ENCODE measurements at regions not wholly inside any gene's neighbourhood (a gene's known extent, or its start where the extent isn't known, plus 50 kb on each side); places are given as distances from the start of the nearest gene placed in this dataset.

DNA sequence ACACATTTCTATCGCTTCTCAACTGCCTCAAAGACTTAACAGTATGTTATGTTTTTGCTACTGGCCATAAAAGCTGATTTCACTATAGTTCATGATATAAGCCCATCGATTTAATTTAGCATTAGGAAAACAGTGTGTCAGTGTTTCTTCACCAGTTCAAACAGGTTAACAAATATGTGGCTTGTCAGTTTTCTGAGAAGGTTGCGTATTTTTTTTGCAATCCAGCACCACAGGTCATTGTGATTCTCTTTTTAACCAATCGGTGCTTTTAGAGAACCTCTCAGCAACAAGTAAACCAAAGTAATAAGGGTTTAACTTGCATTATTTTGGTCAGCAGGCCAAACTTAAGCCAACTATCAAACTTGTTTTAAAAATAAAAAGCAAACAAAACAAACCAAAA is 409.6 kb downstream of the NFIB start:
- Histone ChIP-seq H3K36me3 (ENCODE audit: control insufficient read depth in 1 of 2, insufficient read depth in 2 of 2, low read length in 2 of 2) (no peaks in the 10 kb centered on the region), H3K27ac (ENCODE audit: low read depth, low read length) (no peak overlapping the region), H3K9me3 (ENCODE audit: control insufficient read depth in 1 of 2, low read length in 2 of 2) (peaks cover 0 to 2% of the 10 kb centered on the region in 2 donors), H3K4me1 (ENCODE audit: control insufficient read depth in 1 of 2, insufficient read depth in 2 of 2, low read length in 2 of 2) (no peaks in the 10 kb centered on the region), H3K27me3 (ENCODE audit: control insufficient read depth in 1 of 2, insufficient read depth in 2 of 2, low read length in 2 of 2) (no peaks in the 10 kb centered on the region), H3K9ac (ENCODE audit: low read depth in 1 of 2, low read length in 2 of 2) (no peak overlapping the region), H3K4me3 (ENCODE audit: low read depth in 1 of 2, low read length in 2 of 2) (no peak overlapping the region)

DNA sequence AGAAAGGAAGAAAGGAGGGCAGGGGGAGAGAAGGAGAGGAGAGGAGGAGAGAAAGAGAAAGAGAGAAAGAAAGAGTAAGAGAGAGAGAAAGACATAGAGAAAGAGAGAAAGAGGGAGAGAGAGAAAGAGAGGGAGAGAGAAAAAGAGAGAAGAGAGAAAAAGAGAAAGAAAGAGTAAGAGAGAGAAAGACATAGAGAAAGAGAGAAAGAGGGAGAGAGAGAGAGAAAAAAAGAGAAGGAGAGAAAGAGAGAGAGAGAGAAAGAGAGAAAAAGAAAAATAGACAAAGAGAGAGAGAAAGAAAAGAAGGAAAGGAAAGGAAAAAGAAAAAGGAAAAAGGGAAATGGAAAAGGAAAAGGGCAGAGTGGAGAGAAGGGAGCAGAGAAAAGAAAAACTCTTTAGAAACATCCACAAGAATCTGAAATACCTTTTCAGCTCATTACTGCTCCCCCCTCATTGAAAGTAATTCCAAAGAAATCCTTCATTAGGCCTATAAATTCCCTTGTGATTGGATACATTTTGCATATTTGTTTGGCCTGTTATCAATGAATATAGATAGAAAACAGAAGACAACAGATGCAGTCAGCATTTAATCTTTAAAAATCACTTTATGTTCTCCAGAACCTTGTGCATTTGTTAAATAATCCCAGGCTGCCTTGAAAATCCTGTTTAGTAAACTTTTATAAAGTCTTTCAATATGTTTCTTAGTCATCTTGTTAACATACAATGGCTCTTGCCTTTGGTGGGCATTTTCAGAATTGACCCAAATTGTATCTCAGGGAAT is 411.5 kb downstream of the NFIB start:
- Histone ChIP-seq H3K27ac (ENCODE audit: low read depth, low read length) (no peak overlapping the region), H3K36me3 (ENCODE audit: control insufficient read depth in 1 of 2, insufficient read depth in 2 of 2, low read length in 2 of 2) (no peaks in the 10 kb centered on the region), H3K9me3 (ENCODE audit: control insufficient read depth in 1 of 2, low read length in 2 of 2) (peaks cover 0 to 2% of the 10 kb centered on the region in 2 donors), H3K4me1 (ENCODE audit: control insufficient read depth in 1 of 2, insufficient read depth in 2 of 2, low read length in 2 of 2) (no peaks in the 10 kb centered on the region), H3K4me3 (ENCODE audit: low read depth in 1 of 2, low read length in 2 of 2) (no peak overlapping the region), H3K9ac (ENCODE audit: low read depth in 1 of 2, low read length in 2 of 2) (no peak overlapping the region), H3K27me3 (ENCODE audit: control insufficient read depth in 1 of 2, insufficient read depth in 2 of 2, low read length in 2 of 2) (no peaks in the 10 kb centered on the region)

DNA sequence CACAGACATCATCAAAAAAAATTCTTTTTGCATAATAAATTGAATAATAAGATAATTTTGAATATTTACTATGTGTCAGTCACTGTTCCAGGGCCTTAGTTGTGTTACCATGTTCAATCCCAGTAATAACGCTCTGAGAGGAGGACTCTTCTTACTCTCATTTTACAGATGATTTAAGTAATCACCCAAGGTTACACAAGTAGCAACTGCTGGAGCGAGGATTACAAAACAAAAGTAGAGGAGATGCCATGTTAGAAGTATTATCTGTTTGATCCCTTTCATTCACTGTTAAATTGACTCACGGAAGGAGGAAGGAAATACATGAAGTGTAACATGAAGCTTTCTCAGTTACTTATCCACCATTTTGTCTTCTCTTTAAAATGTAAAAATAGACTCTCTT is 412.8 kb downstream of the NFIB start:
- Histone ChIP-seq H3K36me3 (ENCODE audit: control insufficient read depth in 1 of 2, insufficient read depth in 2 of 2, low read length in 2 of 2) (no peaks in the 10 kb centered on the region), H3K27ac (ENCODE audit: low read depth, low read length) (no peak overlapping the region), H3K9ac (ENCODE audit: low read depth in 1 of 2, low read length in 2 of 2) (no peak overlapping the region), H3K4me3 (ENCODE audit: low read depth in 1 of 2, low read length in 2 of 2) (no peak overlapping the region), H3K9me3 (ENCODE audit: control insufficient read depth in 1 of 2, low read length in 2 of 2) (no peaks in the 10 kb centered on the region), H3K27me3 (ENCODE audit: control insufficient read depth in 1 of 2, insufficient read depth in 2 of 2, low read length in 2 of 2) (no peaks in the 10 kb centered on the region), H3K4me1 (ENCODE audit: control insufficient read depth in 1 of 2, insufficient read depth in 2 of 2, low read length in 2 of 2) (no peaks in the 10 kb centered on the region)

DNA sequence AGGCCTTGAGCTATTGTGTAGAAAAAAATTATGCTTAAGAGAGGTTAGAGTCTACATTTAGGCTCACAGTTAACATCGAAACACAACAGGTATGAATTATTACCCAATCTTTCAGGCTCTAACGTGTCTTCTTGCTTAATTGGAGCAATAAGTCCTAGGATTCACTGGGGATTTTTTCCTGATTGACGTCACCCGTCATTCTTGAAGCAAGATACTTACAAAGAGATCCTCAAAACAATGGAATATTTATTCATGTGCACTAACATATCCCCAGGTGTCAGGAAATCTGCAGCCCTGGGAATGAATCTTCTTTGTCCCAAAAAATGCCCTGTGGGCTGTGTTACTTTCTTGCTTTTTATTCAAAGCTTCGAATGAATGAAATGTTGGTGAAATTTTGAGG is 413.5 kb downstream of the NFIB start:
- Histone ChIP-seq H3K36me3 (ENCODE audit: control insufficient read depth in 1 of 2, insufficient read depth in 2 of 2, low read length in 2 of 2) (no peaks in the 10 kb centered on the region), H3K9me3 (ENCODE audit: control insufficient read depth in 1 of 2, low read length in 2 of 2) (no peaks in the 10 kb centered on the region), H3K4me1 (ENCODE audit: control insufficient read depth in 1 of 2, insufficient read depth in 2 of 2, low read length in 2 of 2) (no peaks in the 10 kb centered on the region), H3K9ac (ENCODE audit: low read depth in 1 of 2, low read length in 2 of 2) (no peak overlapping the region), H3K4me3 (ENCODE audit: low read depth in 1 of 2, low read length in 2 of 2) (no peak overlapping the region), H3K27ac (ENCODE audit: low read depth, low read length) (no peak overlapping the region), H3K27me3 (ENCODE audit: control insufficient read depth in 1 of 2, insufficient read depth in 2 of 2, low read length in 2 of 2) (no peaks in the 10 kb centered on the region)

DNA sequence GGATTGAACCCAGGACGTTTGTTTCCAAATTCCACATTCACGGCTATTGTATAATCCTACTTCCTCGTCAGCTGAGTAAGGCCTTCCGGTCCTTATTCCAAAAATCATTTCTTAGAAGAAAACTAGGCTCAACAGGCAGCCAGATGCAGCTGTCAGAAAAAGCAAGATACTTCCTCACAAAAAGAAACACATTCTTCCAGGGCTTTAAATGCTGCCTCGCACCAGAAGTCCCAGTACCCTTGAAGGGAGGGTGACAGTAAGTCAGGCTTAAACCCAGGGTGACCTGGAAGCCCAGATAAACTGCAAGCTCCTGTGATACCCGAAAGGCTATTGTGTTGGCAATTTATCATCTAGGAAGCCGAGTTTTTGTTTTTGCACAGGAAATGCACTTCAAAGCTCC is 414.0 kb downstream of the NFIB start:
- Histone ChIP-seq H3K9me3 (ENCODE audit: control insufficient read depth in 1 of 2, low read length in 2 of 2) (no peaks in the 10 kb centered on the region), H3K9ac (ENCODE audit: low read depth in 1 of 2, low read length in 2 of 2) (no peak overlapping the region), H3K27ac (ENCODE audit: low read depth, low read length) (no peak overlapping the region), H3K36me3 (ENCODE audit: control insufficient read depth in 1 of 2, insufficient read depth in 2 of 2, low read length in 2 of 2) (no peaks in the 10 kb centered on the region), H3K4me3 (ENCODE audit: low read depth in 1 of 2, low read length in 2 of 2) (no peak overlapping the region), H3K4me1 (ENCODE audit: control insufficient read depth in 1 of 2, insufficient read depth in 2 of 2, low read length in 2 of 2) (no peaks in the 10 kb centered on the region), H3K27me3 (ENCODE audit: control insufficient read depth in 1 of 2, insufficient read depth in 2 of 2, low read length in 2 of 2) (no peaks in the 10 kb centered on the region)

DNA sequence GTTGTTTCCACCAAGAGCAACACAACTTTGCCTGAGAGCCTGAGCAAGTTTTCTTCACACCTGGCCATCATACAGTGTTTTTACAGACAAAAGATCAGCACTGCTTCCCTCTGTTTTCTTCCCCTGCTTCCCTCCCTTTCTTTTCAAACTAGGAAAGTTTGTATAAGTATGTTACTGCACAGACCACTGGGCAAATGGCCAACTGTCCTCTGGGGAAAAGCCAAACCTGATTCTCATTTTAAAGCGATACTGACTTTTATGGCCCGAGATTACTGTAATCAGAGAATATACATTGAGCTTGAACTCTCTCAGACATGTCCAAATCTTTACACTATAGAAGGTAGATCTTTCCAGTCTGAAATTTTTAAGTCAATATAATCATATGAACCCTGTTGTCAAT is 415.0 kb downstream of the NFIB start:
- Histone ChIP-seq H3K9ac (ENCODE audit: low read depth in 1 of 2, low read length in 2 of 2) (no peak overlapping the region), H3K9me3 (ENCODE audit: control insufficient read depth in 1 of 2, low read length in 2 of 2) (no peaks in the 10 kb centered on the region), H3K36me3 (ENCODE audit: control insufficient read depth in 1 of 2, insufficient read depth in 2 of 2, low read length in 2 of 2) (no peaks in the 10 kb centered on the region), H3K4me3 (ENCODE audit: low read depth in 1 of 2, low read length in 2 of 2) (no peak overlapping the region), H3K27me3 (ENCODE audit: control insufficient read depth in 1 of 2, insufficient read depth in 2 of 2, low read length in 2 of 2) (no peaks in the 10 kb centered on the region), H3K4me1 (ENCODE audit: control insufficient read depth in 1 of 2, insufficient read depth in 2 of 2, low read length in 2 of 2) (no peaks in the 10 kb centered on the region), H3K27ac (ENCODE audit: low read depth, low read length) (no peak overlapping the region)

DNA sequence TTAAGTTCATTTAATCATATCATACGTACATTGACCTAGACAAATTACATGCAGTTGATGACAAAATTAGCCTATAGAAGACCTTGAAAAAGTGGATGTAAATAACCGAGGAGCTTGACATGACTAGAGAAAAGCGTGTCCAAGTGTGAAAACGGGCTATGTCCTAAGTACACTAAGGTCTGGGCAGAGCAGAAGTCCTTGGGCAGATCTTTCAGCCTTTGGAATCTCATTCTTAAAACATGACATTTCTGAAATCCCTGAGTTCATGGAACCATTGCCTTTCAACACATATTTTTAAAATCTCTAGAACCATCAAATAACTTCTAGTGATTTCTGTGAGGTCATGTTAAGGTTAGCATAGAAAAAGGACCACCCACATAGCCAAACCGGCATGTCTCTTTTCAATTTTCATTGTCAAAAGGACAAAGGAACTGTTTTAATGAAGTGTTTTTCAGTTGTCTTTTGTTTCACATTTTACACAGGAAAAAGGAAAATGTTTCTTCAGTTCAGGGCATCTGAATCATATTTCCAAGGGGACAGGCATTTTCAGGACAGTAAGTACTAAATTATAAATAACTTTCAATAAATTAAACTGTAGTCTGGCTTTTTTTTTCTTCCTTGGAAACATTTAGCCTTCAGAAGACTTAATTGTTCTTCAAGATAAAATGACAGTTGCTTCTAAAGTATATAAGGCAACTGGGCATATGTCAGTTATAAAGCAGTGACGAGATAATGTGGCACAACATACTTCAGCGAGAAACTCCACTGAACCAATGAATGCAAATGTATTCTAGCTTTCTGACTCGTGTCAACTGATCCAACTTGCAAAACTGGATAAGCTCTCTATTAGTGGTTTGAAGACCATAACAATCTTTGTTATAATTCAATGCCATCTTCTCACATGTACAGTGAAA is 416.8 kb downstream of the NFIB start:
- Histone ChIP-seq H3K9ac (ENCODE audit: low read depth in 1 of 2, low read length in 2 of 2) (no peak overlapping the region), H3K4me3 (ENCODE audit: low read depth in 1 of 2, low read length in 2 of 2) (no peak overlapping the region), H3K27me3 (ENCODE audit: control insufficient read depth in 1 of 2, insufficient read depth in 2 of 2, low read length in 2 of 2) (no peaks in the 10 kb centered on the region), H3K36me3 (ENCODE audit: control insufficient read depth in 1 of 2, insufficient read depth in 2 of 2, low read length in 2 of 2) (no peaks in the 10 kb centered on the region), H3K27ac (ENCODE audit: low read depth, low read length) (no peak overlapping the region), H3K9me3 (ENCODE audit: control insufficient read depth in 1 of 2, low read length in 2 of 2) (no peaks in the 10 kb centered on the region), H3K4me1 (ENCODE audit: control insufficient read depth in 1 of 2, insufficient read depth in 2 of 2, low read length in 2 of 2) (no peaks in the 10 kb centered on the region)

DNA sequence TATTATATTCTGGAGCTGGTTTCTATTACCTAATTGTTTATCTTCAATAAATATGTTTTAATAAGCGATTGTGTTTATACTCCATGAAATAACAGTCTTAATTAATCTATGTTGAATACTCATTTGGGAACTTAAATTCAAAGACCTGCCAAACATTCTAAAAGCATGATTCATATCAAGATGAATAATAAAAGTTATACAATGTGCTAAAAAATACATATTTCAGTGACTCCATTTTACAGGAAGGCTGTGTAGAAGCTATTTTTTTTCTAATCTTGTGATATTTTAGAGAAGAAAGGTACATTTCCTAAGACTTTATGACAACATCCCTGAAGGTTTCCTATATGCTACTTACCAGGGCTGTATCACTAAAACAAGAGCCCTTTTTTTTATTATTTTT is 417.9 kb downstream of the NFIB start:
- Histone ChIP-seq H3K27me3 (ENCODE audit: control insufficient read depth in 1 of 2, insufficient read depth in 2 of 2, low read length in 2 of 2) (no peaks in the 10 kb centered on the region), H3K4me3 (ENCODE audit: low read depth in 1 of 2, low read length in 2 of 2) (no peak overlapping the region), H3K9me3 (ENCODE audit: control insufficient read depth in 1 of 2, low read length in 2 of 2) (no peaks in the 10 kb centered on the region), H3K9ac (ENCODE audit: low read depth in 1 of 2, low read length in 2 of 2) (no peak overlapping the region), H3K4me1 (ENCODE audit: control insufficient read depth in 1 of 2, insufficient read depth in 2 of 2, low read length in 2 of 2) (no peaks in the 10 kb centered on the region), H3K36me3 (ENCODE audit: control insufficient read depth in 1 of 2, insufficient read depth in 2 of 2, low read length in 2 of 2) (no peaks in the 10 kb centered on the region), H3K27ac (ENCODE audit: low read depth, low read length) (no peak overlapping the region)

DNA sequence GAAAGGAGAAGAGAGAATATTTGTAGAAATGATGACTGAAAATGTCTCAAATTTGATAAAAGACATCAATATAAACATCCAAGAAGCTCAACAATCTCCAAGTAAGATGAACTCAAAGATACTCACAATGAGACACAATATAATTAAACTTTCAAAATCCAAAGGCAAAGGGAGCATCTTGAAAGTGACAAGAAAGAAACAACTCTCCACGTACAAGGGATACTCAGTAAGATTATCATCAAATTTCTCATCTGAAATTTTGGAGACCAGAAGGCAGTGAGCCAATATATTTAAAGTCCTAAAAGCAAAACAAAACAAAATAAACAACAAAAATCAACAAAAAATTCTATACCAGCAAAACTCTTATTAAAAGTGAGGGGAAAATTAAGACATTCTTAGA is 428.7 kb downstream of the NFIB start:
- Histone ChIP-seq H3K4me1 (ENCODE audit: control insufficient read depth in 1 of 2, insufficient read depth in 2 of 2, low read length in 2 of 2) (no peaks in the 10 kb centered on the region), H3K4me3 (ENCODE audit: low read depth in 1 of 2, low read length in 2 of 2) (no peak overlapping the region), H3K36me3 (ENCODE audit: control insufficient read depth in 1 of 2, insufficient read depth in 2 of 2, low read length in 2 of 2) (no peaks in the 10 kb centered on the region), H3K9me3 (ENCODE audit: control insufficient read depth in 1 of 2, low read length in 2 of 2) (no peaks in the 10 kb centered on the region), H3K27ac (ENCODE audit: low read depth, low read length) (no peak overlapping the region), H3K9ac (ENCODE audit: low read depth in 1 of 2, low read length in 2 of 2) (no peak overlapping the region), H3K27me3 (ENCODE audit: control insufficient read depth in 1 of 2, insufficient read depth in 2 of 2, low read length in 2 of 2) (no peaks in the 10 kb centered on the region)

DNA sequence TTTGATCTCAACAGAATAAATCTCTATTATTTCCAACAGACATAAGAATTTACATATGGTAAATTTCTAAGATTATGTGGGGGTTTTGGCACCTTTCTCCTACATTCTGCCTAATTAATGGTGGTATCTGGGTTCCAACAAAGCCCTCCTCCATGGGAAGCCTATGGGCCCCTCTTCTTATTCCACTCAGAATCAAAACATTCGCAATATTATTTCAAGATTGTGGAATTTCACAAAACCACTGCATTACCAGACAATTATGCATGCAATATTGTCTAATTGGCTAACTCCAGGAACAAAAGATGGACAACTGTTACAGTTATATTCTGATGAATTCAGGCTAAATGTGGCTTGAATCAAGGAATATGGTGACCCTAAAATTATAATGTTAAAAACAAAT is 434.0 kb downstream of the NFIB start:
- Histone ChIP-seq H3K27me3 (ENCODE audit: control insufficient read depth in 1 of 2, insufficient read depth in 2 of 2, low read length in 2 of 2) (no peaks in the 10 kb centered on the region), H3K9me3 (ENCODE audit: control insufficient read depth in 1 of 2, low read length in 2 of 2) (no peaks in the 10 kb centered on the region), H3K9ac (ENCODE audit: low read depth in 1 of 2, low read length in 2 of 2) (no peak overlapping the region), H3K27ac (ENCODE audit: low read depth, low read length) (no peak overlapping the region), H3K4me1 (ENCODE audit: control insufficient read depth in 1 of 2, insufficient read depth in 2 of 2, low read length in 2 of 2) (no peaks in the 10 kb centered on the region), H3K36me3 (ENCODE audit: control insufficient read depth in 1 of 2, insufficient read depth in 2 of 2, low read length in 2 of 2) (no peaks in the 10 kb centered on the region), H3K4me3 (ENCODE audit: low read depth in 1 of 2, low read length in 2 of 2) (no peak overlapping the region)

All from duodenal mucosa (tissue), 2 donors.